Hepatocyte (in vitro differentiated cells): ENCODE measurements at regions not wholly inside any gene's neighbourhood (a gene's known extent, or its start where the extent isn't known, plus 50 kb on each side); places are given as distances from the start of the nearest gene placed in this dataset.

Source experiments
- EZH2 ChIP-seq: fragments of 200-600 bp; sonication (generic); IDR thresholded peaks from 2 replicates; pipeline ENCODE4 v1.6.1; 2016; ENCODE audit warnings: antibody characterized with exemption, mild to moderate bottlenecking, borderline replicate concordance
- EZH2phosphoT487 ChIP-seq: fragments of 200-600 bp; sonication (generic); IDR thresholded peaks from one replicate; pipeline ENCODE4 v1.6.1; 2018; ENCODE audit warnings: antibody characterized with exemption, mild to moderate bottlenecking, low read depth, moderate library complexity; ENCODE audit not compliant: unreplicated experiment, severe bottlenecking
- TF ChIP-seq, protein P1 (sequence below): fragments of 200-600 bp; sonication (generic); IDR thresholded peaks from 2 replicates; pipeline ENCODE4 v1.5.1; 2016; ENCODE audit warnings: antibody characterized with exemption, mild to moderate bottlenecking; ENCODE audit not compliant: poor library complexity

- TF ChIP-seq, protein P1, sequence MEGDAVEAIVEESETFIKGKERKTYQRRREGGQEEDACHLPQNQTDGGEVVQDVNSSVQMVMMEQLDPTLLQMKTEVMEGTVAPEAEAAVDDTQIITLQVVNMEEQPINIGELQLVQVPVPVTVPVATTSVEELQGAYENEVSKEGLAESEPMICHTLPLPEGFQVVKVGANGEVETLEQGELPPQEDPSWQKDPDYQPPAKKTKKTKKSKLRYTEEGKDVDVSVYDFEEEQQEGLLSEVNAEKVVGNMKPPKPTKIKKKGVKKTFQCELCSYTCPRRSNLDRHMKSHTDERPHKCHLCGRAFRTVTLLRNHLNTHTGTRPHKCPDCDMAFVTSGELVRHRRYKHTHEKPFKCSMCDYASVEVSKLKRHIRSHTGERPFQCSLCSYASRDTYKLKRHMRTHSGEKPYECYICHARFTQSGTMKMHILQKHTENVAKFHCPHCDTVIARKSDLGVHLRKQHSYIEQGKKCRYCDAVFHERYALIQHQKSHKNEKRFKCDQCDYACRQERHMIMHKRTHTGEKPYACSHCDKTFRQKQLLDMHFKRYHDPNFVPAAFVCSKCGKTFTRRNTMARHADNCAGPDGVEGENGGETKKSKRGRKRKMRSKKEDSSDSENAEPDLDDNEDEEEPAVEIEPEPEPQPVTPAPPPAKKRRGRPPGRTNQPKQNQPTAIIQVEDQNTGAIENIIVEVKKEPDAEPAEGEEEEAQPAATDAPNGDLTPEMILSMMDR = no peak
- TF ChIP-seq EZH2 (no peak), EZH2phosphoT487 (no peak)
Measured at GRCh38 chrX:97931586-97931985, 1047.9 kb downstream of the RPA4 start.
